T-cell (primary cell): ENCODE measurements at regions not wholly inside any gene's neighbourhood (a gene's known extent, or its start where the extent isn't known, plus 50 kb on each side); places are given as distances from the start of the nearest gene placed in this dataset.
"Not testable (repeated sequence)": the region's sequence is repeated elsewhere in the genome, so short reads cannot be mapped to it uniquely, and the experiment has no call there.

ENCODE experiments used
- ATAC-seq, 4 experiments: fragments of 200-7000 bp in 3 of 4; fragments of 150-1000 bp in 1 of 4; cut with Tn5 transposase; replicated peaks in 1 of 4; 1 replicate in 3 of 4; 2 replicates in 1 of 4; pipeline ENCODE4 v1.10.0; 2021; ENCODE audit warnings: moderate library complexity in 3 of 4, mild to moderate bottlenecking in 2 of 4, moderate number of reproducible peaks in 1 of 4
- CTCF ChIA-PET, 2 donors: fragments of 300-600 bp; sonication (Branson Sonifier 250); formaldehyde crosslinking; loops; one replicate each; lab custom pipeline; 2022; ENCODE audit warnings: antibody characterized with exemption in 2 of 2; lab: Charles Lee
- POLR2A ChIA-PET, 2 donors: fragments of 300-600 bp; sonication (Branson Sonifier 250); formaldehyde crosslinking; loops; one replicate each; lab custom pipeline; 2022; ENCODE audit warnings: antibody characterized with exemption in 2 of 2; lab: Charles Lee
- DNase-seq, 35 experiments: peaks; one replicate each; pipeline versions ENCODE4 v3.0.0 to v3.0.0-alpha.2; 2013 to 2023
- H3K27ac ChIP-seq: one replicate; pipeline ENCODE4 v1.5.1; 2013; ENCODE audit warnings: low read length
- H3K27me3 ChIP-seq, 2 experiments: replicated peaks in 1 of 2; 1 replicate in 1 of 2; 2 replicates in 1 of 2; pipeline versions ENCODE4 v1.6.1 to v1.7.0; 2013; ENCODE audit warnings: low read length in 1 of 2, mixed read lengths in 1 of 2; ENCODE audit not compliant: control insufficient read depth in 2 of 2, insufficient read depth in 2 of 2; ENCODE audit errors: extremely low read depth in 1 of 2
- H3K36me3 ChIP-seq, 2 donors: 1 replicate in 1 of 2; 2 replicates in 1 of 2; pipeline versions ENCODE4 v1.6.1 to v1.7.0; 2013; ENCODE audit warnings: low read length in 1 of 2; ENCODE audit not compliant: control insufficient read depth in 2 of 2, insufficient read depth in 1 of 2; ENCODE audit errors: extremely low read depth in 1 of 2
- H3K4me1 ChIP-seq, 2 experiments: 1 replicate in 1 of 2; 2 replicates in 1 of 2; pipeline versions ENCODE4 v1.6.1 to v1.7.0; 2013; ENCODE audit warnings: low read length in 2 of 2, mixed read lengths in 1 of 2; ENCODE audit not compliant: insufficient read depth in 2 of 2, control insufficient read depth in 1 of 2; ENCODE audit errors: extremely low read depth in 1 of 2
- H3K4me3 ChIP-seq, 2 donors: 1 replicate in 1 of 2; 2 replicates in 1 of 2; pipeline versions ENCODE4 v1.5.1 to v1.7.0; 2013; ENCODE audit warnings: mild to moderate bottlenecking in 2 of 2, low read length in 1 of 2, moderate library complexity in 1 of 2; ENCODE audit not compliant: control insufficient read depth in 1 of 2; ENCODE audit errors: extremely low read depth in 1 of 2
- H3K9me3 ChIP-seq: 2 replicates; pipeline ENCODE4 v1.7.0; 2013
- H3K27ac Mint-ChIP-seq, 2 donors: one replicate each; pipeline ENCODE4 v1.8.0; 2020 to 2021; ENCODE audit warnings: mild to moderate bottlenecking in 2 of 2, mixed read lengths in 2 of 2
- H3K27me3 Mint-ChIP-seq, 2 donors: one replicate each; pipeline ENCODE4 v1.8.0; 2021 to 2022; ENCODE audit warnings: mixed read lengths in 2 of 2
- H3K36me3 Mint-ChIP-seq: one replicate; pipeline ENCODE4 v1.8.0; 2021; ENCODE audit warnings: mixed read lengths
- H3K4me1 Mint-ChIP-seq, 3 donors: one replicate each; pipeline ENCODE4 v1.8.0; 2020 to 2022; ENCODE audit warnings: mixed read lengths in 3 of 3, mild to moderate bottlenecking in 1 of 3
- H3K4me3 Mint-ChIP-seq, 3 donors: one replicate each; pipeline ENCODE4 v1.8.0; 2020 to 2022; ENCODE audit warnings: mild to moderate bottlenecking in 3 of 3, mixed read lengths in 3 of 3, moderate library complexity in 3 of 3
- H3K9me3 Mint-ChIP-seq, 3 donors: one replicate each; pipeline ENCODE4 v1.8.0; 2020 to 2022; ENCODE audit warnings: mixed read lengths in 3 of 3
- WGBS: methylation state at CpG from one replicate; pipeline ENCODE4 v1.1.5; 2013; ENCODE audit warnings: missing lambda C conversion rate; ENCODE audit not compliant: insufficient coverage; 5-methylcytosine and 5-hydroxymethylcytosine counted together

GRCh38 chr2:187689372-187689771 lies 135.1 kb upstream of the TFPI start:
- ChIA-PET CTCF (no interaction called here), POLR2A (no interaction called here)
- Histone ChIP-seq H3K27me3 (no peaks in the 10 kb centered on the region), H3K9me3 (no peaks in the 10 kb centered on the region), H3K4me1 (no peaks in the 10 kb centered on the region), H3K4me3 (no peak overlapping the region), H3K27ac (no peak overlapping the region), H3K36me3 (no peaks in the 10 kb centered on the region)
- Mint-ChIP-seq H3K27me3 (no peaks in the 10 kb centered on the region), H3K4me3 (no peak overlapping the region), H3K9me3 (peaks cover 0 to 6% (median 5%) of the 10 kb centered on the region in 3 donors), H3K4me1 (no peaks in the 10 kb centered on the region), H3K36me3 (no peaks in the 10 kb centered on the region), H3K27ac (no peak overlapping the region)
- DNase-seq: no peak
- ATAC-seq: no peak

GRCh38 chr2:187693923-187694322 lies 139.7 kb upstream of the TFPI start:
- H3K27me3 ChIP-seq: no peaks in the 10 kb centered on the region
- no peaks in the 10 kb centered on the region for H3K9me3 ChIP-seq
- no peaks in the 10 kb centered on the region for H3K36me3 ChIP-seq
- no peak overlapping the region for H3K4me3 ChIP-seq
- Mint-ChIP-seq H3K27ac (no peak overlapping the region), H3K27me3 (no peaks in the 10 kb centered on the region), H3K4me3 (no peak overlapping the region), H3K4me1 (no peaks in the 10 kb centered on the region), H3K36me3 (no peaks in the 10 kb centered on the region), H3K9me3 (peaks cover 0 to 6% (median 5%) of the 10 kb centered on the region in 3 donors)
- ChIA-PET POLR2A (no interaction called here), CTCF (no interaction called here)
- DNase-seq (no peak), ATAC-seq (no peak)
- no peak overlapping the region for H3K27ac ChIP-seq
- 40% methylated on average over 1 of the region's 3 CpGs for WGBS
- H3K4me1 ChIP-seq: no peaks in the 10 kb centered on the region

- H3K27ac Mint-ChIP-seq, H3K27ac ChIP-seq, H3K4me1 ChIP-seq, H3K36me3 Mint-ChIP-seq, H3K27me3 Mint-ChIP-seq, H3K4me3 ChIP-seq, H3K4me3 Mint-ChIP-seq, H3K9me3 Mint-ChIP-seq, H3K9me3 ChIP-seq, ATAC-seq, CTCF ChIA-PET, H3K36me3 ChIP-seq, DNase-seq, H3K4me1 Mint-ChIP-seq, H3K27me3 ChIP-seq, POLR2A ChIA-PET: not testable (repeated sequence)
- WGBS: 80% methylated on average over 1 of the region's 7 CpGs
Measured at GRCh38 chr2:187696644-187697043, 142.4 kb upstream of the TFPI start.

DNA sequence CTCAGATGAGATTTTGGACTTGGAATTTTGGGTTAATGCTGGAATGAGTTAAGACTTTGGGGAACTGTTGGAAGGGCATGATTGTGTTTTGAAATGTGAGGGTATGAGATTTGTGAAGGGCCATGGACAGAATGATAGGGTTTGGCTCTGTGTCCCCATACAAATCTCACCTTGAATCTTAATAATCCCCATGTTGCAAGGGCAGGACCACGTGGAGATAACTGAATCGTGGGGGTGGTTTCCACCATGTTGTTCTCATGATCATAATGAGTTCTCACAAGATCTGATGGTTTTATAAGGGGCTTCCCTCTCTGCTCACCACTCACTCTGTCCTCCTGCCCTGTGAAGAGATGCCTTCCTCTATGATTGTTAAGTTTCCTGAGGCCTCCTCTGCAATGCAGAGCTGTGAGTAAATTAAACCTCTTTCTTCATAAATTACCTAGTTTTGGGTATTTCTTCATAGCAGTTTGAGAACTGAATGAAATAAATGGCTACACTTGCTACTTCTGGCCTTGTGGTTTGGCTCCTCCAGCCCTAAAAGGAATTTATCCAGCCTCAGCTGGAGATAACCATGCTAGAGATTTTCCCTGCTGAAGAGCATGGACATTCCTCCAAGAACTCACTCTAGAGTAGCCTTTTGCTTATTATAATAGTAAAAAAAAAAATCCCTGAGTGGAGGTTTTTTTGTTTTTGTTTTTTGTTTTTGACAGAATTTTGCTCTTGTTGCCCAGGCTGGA lies 144.3 kb upstream of the TFPI start:
- Mint-ChIP-seq H3K36me3 (no peaks in the 10 kb centered on the region), H3K4me3 (no peak overlapping the region), H3K4me1 (no peaks in the 10 kb centered on the region), H3K9me3 (peaks cover 0 to 4% (median 0%) of the 10 kb centered on the region in 3 donors), H3K27ac (no peak overlapping the region), H3K27me3 (no peaks in the 10 kb centered on the region)
- ATAC-seq (no peak), DNase-seq (no peak)
- Histone ChIP-seq H3K4me1 (no peaks in the 10 kb centered on the region), H3K27me3 (no peaks in the 10 kb centered on the region), H3K9me3 (no peaks in the 10 kb centered on the region), H3K27ac (no peak overlapping the region), H3K36me3 (no peaks in the 10 kb centered on the region), H3K4me3 (no peak overlapping the region)
- ChIA-PET POLR2A (interaction anchor here (0.6 kb wide), 2 partner anchors 8 to 19 kb away, joined by 4 to 18 read pairs; no protein-coding TSS in a partner anchor), CTCF (no interaction called here)
- no CpG with 5 or more reads among the region's 2 CpGs for WGBS

DNA sequence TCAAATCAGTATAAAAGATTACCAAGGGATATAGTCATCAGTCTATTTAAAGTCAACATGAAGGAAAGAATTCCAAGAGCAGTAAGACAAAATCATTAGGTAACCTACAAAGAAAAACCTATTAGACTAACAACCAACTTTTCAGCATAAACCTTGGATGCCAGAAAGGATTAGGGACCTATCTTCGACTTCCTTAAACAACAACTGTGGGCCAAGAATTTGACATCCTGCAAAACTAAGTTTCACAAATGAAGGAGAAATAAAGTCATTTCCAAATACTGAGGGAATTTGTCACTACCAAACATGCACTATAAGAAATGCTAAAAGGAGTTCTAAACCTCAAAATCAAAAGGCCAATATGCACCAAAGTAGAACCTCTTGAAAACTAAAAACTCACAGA lies 147.9 kb upstream of the TFPI start:
- no peaks in the 10 kb centered on the region for H3K4me1 Mint-ChIP-seq
- no peaks in the 10 kb centered on the region for H3K36me3 ChIP-seq
- no peak overlapping the region for H3K4me3 ChIP-seq
- no peaks in the 10 kb centered on the region for H3K4me1 ChIP-seq
- no peaks in the 10 kb centered on the region for H3K36me3 Mint-ChIP-seq
- ATAC-seq: no peak
- no peaks in the 10 kb centered on the region for H3K9me3 ChIP-seq
- H3K27me3 ChIP-seq: no peaks in the 10 kb centered on the region
- no peaks in the 10 kb centered on the region for H3K27me3 Mint-ChIP-seq
- no peak overlapping the region for H3K4me3 Mint-ChIP-seq
- ChIA-PET POLR2A (no interaction called here), CTCF (no interaction called here)
- DNase-seq: no peak
- H3K27ac Mint-ChIP-seq: no peak overlapping the region
- no CpG with 5 or more reads among the region's 1 CpG for WGBS
- peaks cover 0 to 17% (median 0%) of the 10 kb centered on the region in 3 donors for H3K9me3 Mint-ChIP-seq
- H3K27ac ChIP-seq: no peak overlapping the region

DNA sequence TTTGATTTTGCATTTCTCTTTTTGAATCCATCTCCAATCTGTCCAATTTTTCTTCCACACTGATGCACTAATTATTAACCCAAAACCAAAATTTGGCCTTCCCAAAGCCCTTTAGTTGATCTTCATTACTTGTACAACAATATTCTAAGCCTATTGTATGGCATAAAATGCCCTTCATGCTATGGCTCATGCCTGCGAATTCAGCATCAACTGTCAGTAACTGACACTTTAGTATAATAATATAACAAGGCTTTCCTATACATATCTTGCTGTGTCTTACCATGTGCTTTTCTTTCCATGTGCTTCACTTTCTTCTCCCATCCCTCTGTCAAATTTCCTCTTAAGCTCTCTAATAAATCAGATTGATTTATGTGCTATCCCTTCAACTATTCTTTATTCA lies 154.0 kb upstream of the TFPI start:
- 100% methylated on average over 1 of the region's 1 CpG for WGBS
- Mint-ChIP-seq H3K4me3 (no peak overlapping the region), H3K36me3 (no peaks in the 10 kb centered on the region), H3K9me3 (peaks cover 0 to 16% (median 0%) of the 10 kb centered on the region in 3 donors), H3K27me3 (no peaks in the 10 kb centered on the region), H3K27ac (no peak overlapping the region), H3K4me1 (no peaks in the 10 kb centered on the region)
- ChIA-PET POLR2A (no interaction called here), CTCF (no interaction called here)
- no peaks in the 10 kb centered on the region for H3K36me3 ChIP-seq
- no peaks in the 10 kb centered on the region for H3K27me3 ChIP-seq
- DNase-seq (no peak), ATAC-seq (no peak)
- H3K27ac ChIP-seq: no peak overlapping the region
- H3K4me1 ChIP-seq: no peaks in the 10 kb centered on the region
- no peaks in the 10 kb centered on the region for H3K9me3 ChIP-seq
- no peak overlapping the region for H3K4me3 ChIP-seq

DNA sequence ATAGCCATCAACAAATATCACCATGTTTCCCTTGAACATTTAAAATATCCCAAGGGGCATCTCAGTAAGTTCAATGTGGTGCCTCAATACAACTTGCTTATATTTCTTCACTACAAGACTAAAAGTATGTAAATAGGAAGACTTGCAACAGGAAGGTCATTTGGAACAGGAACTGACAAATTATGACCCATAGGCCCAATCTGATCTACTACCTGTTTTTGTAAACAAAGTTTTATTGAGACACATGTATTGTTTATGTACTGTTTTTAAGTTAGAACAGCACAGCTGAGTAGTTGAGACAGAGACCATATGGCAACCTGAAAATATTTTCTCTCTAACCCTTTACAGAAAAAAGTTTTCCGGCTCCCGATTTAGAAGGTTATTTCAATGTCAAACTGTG lies 154.8 kb upstream of the TFPI start:
- ChIA-PET CTCF (no interaction called here), POLR2A (no interaction called here)
- H3K4me1 ChIP-seq: no peaks in the 10 kb centered on the region
- DNase-seq (no peak), ATAC-seq (no peak)
- no peaks in the 10 kb centered on the region for H3K36me3 ChIP-seq
- H3K4me3 ChIP-seq: no peak overlapping the region
- Mint-ChIP-seq H3K4me1 (no peaks in the 10 kb centered on the region), H3K36me3 (no peaks in the 10 kb centered on the region), H3K9me3 (peaks cover 0 to 11% (median 4%) of the 10 kb centered on the region in 3 donors), H3K27me3 (no peaks in the 10 kb centered on the region), H3K27ac (no peak overlapping the region), H3K4me3 (no peak overlapping the region)
- no peaks in the 10 kb centered on the region for H3K27me3 ChIP-seq
- H3K27ac ChIP-seq: no peak overlapping the region
- H3K9me3 ChIP-seq: no peaks in the 10 kb centered on the region
- no CpG with 5 or more reads among the region's 2 CpGs for WGBS
